Left renal cortex interstitium (tissue), 4 donors: ENCODE measurements at regions not wholly inside any gene's neighbourhood (a gene's known extent, or its start where the extent isn't known, plus 50 kb on each side); places are given as distances from the start of the nearest gene placed in this dataset.
A peak's percentile ranks its signal among the peaks of the same experiment; 100 is the strongest.
"Not testable (repeated sequence)": the region's sequence is repeated elsewhere in the genome, so short reads cannot be mapped to it uniquely, and the experiment has no call there.

ENCODE experiments used
- DNase-seq, 4 donors: peaks; one replicate each; pipeline ENCODE4 v3.0.0-alpha.2; 2013; ENCODE audit warnings: low read depth in 4 of 4, low spot score in 2 of 4, missing footprints in 1 of 4

DNA sequence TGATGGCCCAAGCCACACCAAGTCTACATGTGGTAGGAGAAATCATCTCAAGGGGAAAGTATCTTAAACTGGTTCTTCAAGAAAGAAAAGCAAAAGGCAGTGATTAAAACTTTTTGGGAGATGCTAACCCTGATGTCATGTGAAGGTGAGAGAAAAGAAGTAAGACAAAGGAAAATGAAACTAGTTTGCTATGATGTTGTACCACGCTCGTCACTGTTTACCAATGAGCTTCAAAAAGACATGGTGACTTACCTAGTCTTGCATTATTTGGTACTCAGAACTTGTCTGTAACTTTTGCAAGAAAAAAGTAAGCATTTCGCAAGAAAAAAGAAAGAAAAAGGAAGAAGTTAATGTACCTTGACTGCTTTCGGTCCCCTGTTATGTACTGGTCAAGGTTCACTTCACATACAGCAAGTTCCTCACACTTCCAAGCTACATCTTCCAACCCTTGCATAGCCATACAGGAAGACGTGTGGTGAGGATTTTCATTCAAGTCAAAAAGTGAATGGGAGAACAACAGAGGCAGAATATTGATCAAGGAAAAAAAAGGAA, 739.3 kb downstream of the NR2F1-AS1 start:
- no peak for DNase-seq

DNA sequence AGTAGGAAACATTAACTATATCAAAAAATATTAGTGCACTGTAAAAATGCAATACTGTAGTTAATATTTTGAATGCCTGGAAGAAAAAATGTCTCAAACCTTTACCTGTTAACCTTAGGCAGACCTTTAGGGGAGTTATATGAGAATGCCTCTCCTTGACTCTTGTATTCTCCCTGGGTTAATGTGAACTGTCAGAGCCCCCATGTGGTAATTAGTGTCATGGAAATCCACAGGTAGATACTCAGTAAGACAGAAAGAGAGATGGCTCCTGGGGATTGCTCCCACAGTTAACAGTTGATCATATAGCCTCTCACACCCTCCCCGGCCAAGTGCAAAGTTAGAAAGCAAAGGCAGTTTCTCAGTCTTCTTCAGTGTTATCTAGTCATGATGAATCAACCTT, 742.8 kb downstream of the NR2F1-AS1 start:
- no peak for DNase-seq

DNA sequence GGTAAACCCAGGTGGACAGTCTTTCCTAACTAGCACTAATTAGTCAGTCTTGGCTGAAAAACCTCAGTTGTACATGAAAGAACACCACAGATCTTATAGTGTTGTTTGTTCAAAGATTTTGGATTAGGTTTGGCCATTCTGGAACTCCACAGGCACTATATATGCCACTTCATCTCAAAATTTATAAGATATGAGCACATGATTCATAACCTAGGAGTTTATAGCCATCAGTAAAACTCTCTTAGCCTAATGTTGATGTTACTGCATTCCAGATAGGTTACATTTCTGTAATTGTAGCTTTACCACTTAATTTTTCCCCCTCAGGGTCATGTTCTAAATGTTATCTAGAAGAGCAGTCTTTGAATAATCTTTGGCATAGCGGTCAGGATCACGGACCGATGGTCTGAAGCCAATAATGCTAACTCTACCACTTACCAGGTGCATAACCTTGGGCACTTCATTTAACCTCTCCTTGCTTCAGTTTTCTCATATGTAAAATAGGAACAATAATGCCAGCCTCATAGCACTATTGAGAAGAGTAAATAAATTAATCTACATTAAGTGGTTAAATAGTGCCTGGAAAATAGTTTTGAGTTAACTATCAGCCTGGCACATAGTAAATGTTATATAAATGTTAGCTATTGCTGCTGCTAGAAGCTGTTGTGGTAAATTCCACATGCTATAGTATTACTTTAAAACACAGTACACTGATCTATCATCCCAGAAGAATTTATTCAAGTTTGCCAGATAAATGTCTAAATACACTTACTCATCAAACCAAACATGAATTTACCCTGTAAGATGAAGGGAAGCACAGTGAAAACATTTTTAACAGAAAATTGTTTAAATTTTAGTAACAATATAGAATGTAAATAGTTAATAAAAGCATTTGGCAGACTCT, 743.9 kb downstream of the NR2F1-AS1 start:
- DNase-seq: no peak

DNA sequence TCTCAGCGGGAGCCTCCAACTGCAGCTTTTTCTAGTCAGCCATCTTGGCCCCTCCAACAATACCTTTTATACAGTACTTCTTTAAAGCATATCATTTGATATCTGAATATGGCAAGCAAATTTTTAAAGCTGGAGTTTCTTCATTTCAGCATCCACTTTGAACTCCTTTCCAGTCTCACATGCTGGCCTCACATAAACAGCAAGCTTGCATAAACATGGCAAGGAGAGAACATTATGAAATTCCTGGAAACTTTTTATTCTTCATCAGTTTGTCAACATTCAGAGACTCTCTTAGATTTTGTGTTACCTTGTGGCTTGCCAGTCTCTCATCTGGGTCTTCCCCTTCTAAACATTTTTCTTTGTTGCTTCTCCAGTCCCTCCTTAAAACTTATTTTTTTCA, 745.3 kb downstream of the NR2F1-AS1 start:
- no peak for DNase-seq

DNA sequence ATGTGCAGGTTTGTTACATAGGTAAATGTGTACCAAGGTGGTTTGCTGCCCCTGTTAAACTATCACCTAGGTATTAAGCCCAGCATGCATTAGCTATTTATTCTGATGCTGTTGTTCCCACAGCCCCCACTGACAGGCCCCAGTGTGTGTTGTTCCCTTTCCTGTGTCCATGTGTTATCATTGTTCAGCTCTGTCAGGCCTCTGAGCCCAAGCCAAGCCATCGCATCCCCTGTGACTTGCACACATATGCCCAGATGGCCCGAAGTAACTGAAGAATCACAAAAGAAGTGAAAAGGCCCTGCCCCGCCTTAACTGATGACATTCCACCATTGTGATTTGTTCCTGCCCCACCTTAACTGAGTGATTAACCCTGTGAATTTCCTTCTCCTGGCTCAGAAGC, 757.5 kb downstream of the NR2F1-AS1 start:
- DNase-seq: not testable (repeated sequence)

DNA sequence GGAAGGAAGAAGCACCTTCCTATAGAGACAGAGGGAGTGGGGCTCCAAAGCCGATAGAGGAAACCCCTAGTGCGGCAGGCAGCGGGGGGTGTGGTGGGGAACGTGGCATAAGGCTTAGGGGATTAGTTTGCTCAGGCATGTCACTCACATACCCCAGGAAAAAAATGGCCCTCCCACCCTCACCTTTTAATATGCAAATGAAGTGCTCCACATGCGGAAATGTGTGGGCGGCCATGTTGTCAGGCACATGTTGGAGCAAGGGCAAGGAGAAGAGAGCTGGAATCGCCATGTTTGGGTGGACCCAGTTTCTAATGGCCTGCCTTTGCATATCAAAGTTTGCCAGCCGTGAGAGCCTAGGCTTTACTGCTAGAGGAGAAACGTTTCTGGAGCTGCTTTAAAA, 758.8 kb downstream of the NR2F1-AS1 start:
- DNase-seq: no peak

DNA sequence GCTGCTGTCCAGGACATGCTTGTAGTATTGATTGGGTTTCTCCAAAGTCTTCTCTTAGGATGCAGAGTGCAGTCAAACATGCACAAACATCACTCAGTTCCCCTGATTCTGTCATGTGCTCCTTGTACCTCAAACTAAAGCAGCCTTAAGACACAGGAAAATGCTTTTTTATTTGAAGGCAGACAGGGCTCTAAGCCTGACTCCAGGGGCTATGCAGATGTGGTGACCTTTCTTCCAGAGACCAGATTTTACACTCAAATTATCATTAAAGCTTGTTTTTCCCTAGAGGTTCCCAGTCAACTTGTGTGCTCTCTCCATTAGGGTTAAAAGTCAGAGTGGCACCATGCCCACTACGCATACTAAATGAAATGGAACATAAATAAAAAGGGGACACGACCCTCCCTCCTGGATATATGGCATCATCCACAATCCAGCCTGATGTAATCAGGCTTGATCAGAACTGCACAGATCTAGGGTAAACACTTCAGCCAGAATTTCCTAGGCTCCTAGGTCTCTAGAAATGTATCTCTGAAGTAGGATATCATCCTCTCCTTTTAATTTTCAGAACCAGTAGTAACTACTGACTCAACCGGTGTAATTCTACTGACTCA, 771.1 kb downstream of the NR2F1-AS1 start:
- no peak for DNase-seq

DNA sequence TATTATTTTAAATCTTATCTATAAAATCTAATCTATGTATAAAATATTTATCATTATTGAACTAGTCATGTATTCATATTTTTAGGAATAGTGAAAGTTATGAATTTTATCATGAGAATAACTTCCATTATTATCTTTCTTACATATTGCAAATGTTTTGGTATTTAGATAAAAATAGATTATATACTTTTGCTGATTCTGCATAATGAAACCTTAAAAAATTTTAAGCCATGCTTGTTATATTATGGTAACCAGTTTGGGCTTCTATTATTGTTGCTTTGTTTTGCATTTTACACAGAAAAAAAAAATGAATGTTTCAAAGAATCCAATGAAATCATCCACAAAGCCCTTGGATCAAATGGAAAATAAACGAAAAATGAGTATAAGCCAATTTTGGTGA, 772.5 kb downstream of the NR2F1-AS1 start:
- no peak for DNase-seq

DNA sequence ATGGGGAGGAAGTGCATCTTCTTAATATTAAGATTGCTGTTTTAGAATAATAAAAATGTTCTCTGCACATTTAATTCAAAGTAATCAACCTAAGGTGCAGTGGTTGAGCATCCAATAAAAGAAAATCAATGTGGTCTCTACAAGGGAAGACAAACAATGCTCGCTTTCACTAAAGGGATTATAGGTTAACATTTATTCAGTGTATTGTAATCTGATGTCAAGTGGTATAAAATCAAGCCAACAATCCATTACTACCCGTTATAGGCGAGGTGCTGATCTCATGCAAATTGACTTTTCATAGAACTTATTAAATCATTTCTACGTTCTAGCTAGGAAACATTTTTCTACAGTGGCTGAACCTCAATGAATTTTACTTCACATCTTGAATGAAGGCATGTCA, 773.9 kb downstream of the NR2F1-AS1 start:
- DNase-seq: no peak

DNA sequence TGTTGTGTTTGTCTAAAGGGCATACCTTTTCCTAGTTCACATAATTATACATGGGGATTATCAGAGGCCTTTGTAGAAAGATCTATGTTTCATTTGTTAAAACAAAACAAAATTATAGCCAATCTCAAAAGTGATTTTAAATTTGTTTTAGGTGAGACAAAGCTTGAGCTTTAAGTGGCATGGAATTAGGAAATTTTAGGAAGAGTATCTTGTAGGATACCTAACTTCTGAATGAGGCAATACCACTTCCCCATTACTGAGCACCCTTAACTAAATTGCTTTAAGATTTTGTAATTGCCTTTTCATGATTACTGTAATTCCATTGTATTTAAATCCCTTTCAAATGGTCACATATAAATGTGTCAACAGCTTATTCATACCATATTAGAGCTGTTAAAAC, 775.6 kb downstream of the NR2F1-AS1 start:
- no peak for DNase-seq

DNA sequence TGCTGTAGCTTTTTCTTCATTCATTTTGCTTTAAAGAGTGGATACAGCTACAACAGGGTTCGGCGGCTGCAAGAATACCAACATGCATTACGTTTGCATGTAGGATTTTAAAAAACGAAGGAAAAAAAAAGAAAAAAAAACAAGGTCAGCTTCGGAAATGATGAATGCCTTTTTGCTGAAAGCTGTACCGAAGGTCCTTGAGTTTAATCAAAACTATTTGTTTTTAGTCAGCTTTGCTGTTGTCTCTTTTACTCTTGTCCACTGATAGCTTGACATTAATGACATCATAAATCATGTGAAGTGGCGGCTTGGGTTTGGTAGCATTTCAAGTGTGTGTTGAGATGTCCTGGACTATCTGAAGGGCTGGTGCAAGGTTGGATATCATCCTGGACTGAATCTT, 779.1 kb downstream of the NR2F1-AS1 start:
- DNase-seq: peak in 3 of 4 donors; percentile 22 to 49 (median 37)

DNA sequence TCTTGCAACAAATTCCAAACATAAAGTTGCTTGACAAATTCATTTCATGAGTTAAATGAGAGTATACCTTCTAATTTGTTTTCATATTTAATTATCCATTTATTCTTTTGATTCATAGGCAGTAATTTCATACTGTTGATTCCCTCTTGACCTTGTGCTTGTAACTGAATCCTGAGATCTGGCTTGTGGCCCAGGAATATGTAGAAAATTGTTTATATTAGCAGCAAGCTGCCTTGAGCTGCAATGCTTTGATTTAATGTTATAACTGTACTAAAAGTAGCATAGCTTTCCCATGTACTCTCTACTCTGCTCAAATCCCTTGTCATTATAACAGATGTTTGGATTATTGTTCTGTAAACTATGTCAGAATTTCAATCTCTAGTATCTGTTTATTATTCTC, 780.7 kb downstream of the NR2F1-AS1 start:
- DNase-seq: peak in 1 of 4 donors; percentile 24

DNA sequence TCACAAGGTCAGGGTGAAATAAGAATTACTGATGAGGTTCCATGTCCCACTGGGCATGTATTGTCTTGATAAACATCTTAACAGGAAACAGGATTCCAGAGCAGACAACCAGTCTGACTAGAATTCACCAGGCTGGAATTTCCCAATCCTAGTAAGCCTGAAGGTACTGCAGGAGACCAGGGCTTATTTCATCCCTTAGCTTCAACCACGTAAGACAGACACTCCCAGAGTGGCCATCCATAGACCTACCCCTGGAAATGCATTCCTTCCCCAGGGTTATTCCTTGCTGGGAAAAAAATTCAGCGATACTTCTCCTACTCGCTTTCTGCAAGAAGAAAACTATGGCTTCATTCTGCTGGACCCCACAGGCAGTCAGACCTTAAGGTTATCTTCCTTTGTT, 785.4 kb downstream of the NR2F1-AS1 start:
- DNase-seq: no peak

DNA sequence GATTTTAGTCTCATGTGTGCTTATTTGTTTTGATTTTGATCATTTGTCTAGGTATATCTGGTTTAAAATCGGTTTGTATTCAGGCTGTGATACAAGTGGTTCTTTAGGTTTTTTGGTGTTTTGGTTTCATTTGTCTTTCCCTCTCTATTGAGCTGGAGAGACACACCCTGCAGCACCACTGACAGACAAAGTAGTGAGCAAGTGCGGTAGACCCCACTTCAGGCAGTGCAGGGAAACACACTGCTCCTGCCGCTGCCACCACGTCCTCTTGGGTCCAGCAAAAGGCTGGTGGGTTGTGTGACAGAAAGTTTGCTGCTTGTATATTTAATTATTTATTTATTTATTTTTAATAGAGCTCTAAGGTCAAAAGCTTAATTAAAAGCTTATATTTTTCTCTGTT, 801.0 kb downstream of the NR2F1-AS1 start:
- no peak for DNase-seq

DNA sequence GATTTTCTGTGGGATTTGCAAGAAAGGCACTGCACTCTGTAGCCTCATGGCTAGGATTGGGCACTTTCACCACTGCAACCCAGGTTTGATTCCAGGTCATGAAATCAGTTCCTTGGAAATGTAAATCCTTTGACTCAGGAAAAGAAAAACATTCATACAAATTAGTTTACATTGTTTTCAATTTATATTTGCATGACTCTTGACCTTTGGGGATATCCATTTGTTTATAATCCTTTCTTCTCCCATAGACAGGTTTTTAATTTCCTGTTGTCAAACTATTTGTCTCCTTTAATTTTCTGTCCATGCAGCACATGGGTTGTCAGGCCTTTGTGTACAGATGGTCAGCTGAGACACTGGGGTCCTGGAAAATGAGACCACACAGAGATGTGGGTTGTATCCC, 801.5 kb downstream of the NR2F1-AS1 start:
- no peak for DNase-seq

DNA sequence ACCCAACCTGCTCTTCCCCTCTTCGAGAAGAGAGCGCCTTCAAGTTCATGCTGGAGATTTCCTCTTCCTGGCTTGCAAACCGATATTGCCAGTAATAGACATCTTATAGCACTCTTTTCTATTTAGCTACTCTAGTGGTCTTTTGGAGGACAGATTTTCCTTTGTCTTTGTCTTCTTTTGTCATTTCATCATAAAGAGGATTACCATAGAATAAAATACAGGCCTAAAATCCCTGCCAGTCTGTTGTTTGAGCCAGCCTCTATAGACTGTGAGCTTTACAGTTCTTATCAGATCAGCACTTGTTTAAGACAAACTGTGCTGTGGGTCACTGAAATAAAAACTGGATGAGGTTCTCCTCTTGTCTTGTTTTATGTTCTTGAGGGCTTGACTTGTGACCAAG, 802.8 kb downstream of the NR2F1-AS1 start:
- no peak for DNase-seq

DNA sequence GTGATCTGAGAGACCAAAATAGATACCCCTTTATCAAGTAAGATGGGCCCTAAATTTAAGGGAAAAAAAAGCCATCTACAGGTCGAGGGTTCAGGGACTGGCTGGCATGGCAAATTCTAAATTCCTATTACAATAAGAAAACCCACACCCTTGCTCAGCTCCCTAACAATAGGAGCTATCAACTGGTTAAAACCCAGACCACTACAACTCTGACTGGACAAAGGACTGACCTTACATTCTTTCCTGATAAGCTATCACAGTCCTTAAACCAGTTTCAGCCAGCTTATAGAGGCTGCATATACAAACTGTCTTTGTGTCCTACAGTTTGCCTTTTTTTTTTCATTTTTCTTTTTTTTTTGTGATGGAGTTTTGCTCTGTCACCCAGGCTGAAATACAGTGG, 803.6 kb downstream of the NR2F1-AS1 start:
- no peak for DNase-seq

DNA sequence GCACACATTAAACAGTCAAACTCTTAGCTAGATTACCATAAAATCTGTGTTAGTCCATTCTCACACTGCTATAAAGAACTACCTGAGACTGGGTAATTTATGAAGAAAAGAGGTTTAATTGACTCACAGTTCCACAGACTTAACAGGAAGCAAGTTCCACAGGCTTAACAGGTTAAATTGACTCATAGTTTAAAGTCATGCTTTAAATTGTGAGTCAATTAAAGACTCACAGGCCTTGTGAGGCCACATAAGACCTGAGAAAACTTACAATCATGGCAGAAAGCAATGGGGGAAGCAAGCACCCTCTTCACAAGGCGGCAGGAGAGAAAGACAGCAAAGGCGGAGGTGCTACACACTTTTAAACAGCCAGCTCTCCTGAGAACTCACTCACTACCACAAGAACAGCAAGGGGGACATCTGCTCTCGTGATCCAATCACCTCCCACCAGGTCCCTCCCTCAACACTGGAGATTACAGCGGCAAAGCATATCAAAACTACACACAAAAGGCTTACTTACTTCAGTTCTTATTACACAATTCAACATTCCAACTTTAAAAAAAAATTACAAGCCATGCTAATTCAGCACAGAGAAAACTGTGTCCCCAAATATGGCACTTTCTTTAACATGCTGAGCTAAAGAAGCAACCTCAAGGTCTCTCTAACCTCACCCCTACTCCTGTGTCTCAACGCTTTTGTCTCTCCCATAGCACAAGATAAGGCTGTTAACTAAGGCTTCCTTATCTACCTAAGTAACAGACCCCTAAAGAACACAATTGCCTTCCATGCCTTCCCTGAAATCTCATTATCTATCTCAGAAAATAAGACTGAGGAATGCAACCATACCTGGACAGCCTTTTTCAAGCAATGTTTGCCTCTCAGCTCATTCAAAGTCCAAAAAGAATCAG, 805.1 kb downstream of the NR2F1-AS1 start:
- peak in 1 of 4 donors; percentile 4 for DNase-seq

DNA sequence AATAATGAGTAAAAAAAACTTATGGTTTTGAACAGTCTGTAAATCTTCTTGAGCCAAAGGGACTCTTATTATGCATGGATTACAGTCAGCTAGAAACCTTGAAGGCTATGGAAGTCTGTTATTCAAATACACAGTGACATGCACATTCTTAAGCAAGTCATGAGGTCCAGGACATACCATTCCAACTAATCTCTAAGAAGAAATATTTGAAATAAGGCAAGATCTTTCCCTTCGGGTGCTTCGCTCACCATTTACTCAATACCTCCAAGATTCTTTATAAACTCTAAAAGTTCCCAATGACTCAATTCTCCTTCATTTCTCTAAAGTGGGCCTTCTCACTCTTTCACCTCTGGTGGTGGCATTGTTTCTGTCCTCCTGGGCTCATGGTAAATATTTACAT, 811.0 kb downstream of the NR2F1-AS1 start:
- DNase-seq: no peak

DNA sequence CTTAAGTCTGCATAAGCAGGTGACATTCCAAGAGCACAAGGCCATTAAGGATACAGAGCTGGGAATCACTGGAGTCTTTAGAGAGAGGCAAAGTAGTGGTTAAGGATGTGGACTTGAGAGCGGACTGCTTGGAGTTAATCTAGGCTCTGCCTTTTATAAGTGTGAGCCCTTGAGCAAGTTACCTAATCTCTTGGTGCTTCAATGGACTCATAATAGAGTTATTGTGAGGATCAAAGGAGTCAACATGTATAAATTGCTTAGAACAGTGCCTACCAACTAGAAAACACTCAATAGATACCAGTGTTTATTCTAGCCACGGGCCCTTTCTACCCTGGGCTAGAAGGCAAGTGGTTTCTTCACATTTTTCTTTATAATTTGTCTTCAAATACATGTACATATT, 819.4 kb downstream of the NR2F1-AS1 start:
- no peak for DNase-seq

DNA sequence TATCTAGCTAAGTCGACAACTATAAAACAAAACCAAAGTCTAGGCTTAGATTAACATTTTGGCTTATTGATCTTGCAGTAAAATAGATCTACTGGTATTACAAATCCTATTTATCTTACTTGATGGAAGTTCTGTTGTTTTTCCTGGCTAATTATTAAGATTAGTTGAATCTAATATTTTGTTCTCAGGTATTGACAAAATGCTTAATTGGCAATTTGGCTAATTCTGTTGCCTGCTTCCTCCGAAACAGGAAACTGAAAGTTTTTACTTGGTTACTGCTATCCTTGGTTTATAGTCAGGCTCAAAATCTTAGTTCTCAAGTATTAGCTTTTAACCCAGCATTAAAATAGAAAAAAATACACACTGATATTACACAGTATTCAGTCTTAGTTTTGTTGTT, 820.5 kb downstream of the NR2F1-AS1 start:
- no peak for DNase-seq
